Naive thymus-derived CD4-positive, alpha-beta T cell (primary cell): ENCODE measurements at regions not wholly inside any gene's neighbourhood (a gene's known extent, or its start where the extent isn't known, plus 50 kb on each side); places are given as distances from the start of the nearest gene placed in this dataset.
"Not testable (repeated sequence)": the region's sequence is repeated elsewhere in the genome, so short reads cannot be mapped to it uniquely, and the experiment has no call there.

ENCODE experiments used
- ATAC-seq: fragments of 150-1000 bp; cut with Tn5 transposase; 2 replicates; pipeline ENCODE4 v1.10.0; 2021; ENCODE audit warnings: mild to moderate bottlenecking, moderate library complexity
- CTCF ChIA-PET: fragments of 350-600 bp; sonication (Branson Sonifier 250); formaldehyde crosslinking; loops from one replicate; lab custom pipeline; 2021; ENCODE audit warnings: antibody characterized with exemption; lab: Charles Lee
- POLR2A ChIA-PET: fragments of 350-600 bp; sonication (Branson Sonifier 250); formaldehyde crosslinking; loops from one replicate; lab custom pipeline; 2021; ENCODE audit warnings: antibody characterized with exemption, inconsistent platforms; lab: Charles Lee
- DNase-seq, 9 donors: peaks; one replicate each; pipeline versions ENCODE4 v3.0.0 to v3.0.0-alpha.2; 2020 to 2022; ENCODE audit warnings: mixed read lengths in 1 of 9
- H3K27ac ChIP-seq: one replicate; pipeline ENCODE4 v1.7.0; 2013; ENCODE audit warnings: mild to moderate bottlenecking, low read depth, low read length, moderate library complexity
- H3K27me3 ChIP-seq, 2 donors: one replicate each; pipeline ENCODE4 v1.7.0; 2013; ENCODE audit warnings: low read length in 2 of 2, mild to moderate bottlenecking in 2 of 2, moderate library complexity in 2 of 2; ENCODE audit not compliant: control insufficient read depth in 2 of 2, insufficient read depth in 2 of 2
- H3K36me3 ChIP-seq, 3 experiments: 1 replicate in 2 of 3; 2 replicates in 1 of 3; pipeline ENCODE4 v1.7.0; 2013; ENCODE audit warnings: low read length in 3 of 3, mild to moderate bottlenecking in 3 of 3, moderate library complexity in 1 of 3; ENCODE audit not compliant: insufficient read depth in 3 of 3, control insufficient read depth in 2 of 3
- H3K4me1 ChIP-seq, 2 donors: one replicate each; pipeline ENCODE4 v1.7.0; 2013; ENCODE audit warnings: low read length in 2 of 2, mild to moderate bottlenecking in 2 of 2, moderate library complexity in 1 of 2; ENCODE audit not compliant: control insufficient read depth in 2 of 2, insufficient read depth in 2 of 2
- H3K4me3 ChIP-seq: 2 replicates; pipeline ENCODE4 v1.7.0; 2013; ENCODE audit warnings: mild to moderate bottlenecking, low read length
- H3K9me3 ChIP-seq, 3 experiments: 1 replicate in 2 of 3; 2 replicates in 1 of 3; pipeline ENCODE4 v1.7.0; 2013; ENCODE audit warnings: low read length in 3 of 3; ENCODE audit not compliant: control insufficient read depth in 2 of 3
- H3K27ac Mint-ChIP-seq, 9 donors: one replicate each; pipeline ENCODE4 v1.8.0; 2020 to 2022; ENCODE audit warnings: mixed read lengths in 9 of 9, mild to moderate bottlenecking in 8 of 9, moderate library complexity in 5 of 9, inconsistent platforms in 2 of 9
- H3K27me3 Mint-ChIP-seq, 5 donors: one replicate each; pipeline ENCODE4 v1.8.0; 2021 to 2022; ENCODE audit warnings: mixed read lengths in 5 of 5, mild to moderate bottlenecking in 1 of 5
- H3K36me3 Mint-ChIP-seq, 5 donors: one replicate each; pipeline ENCODE4 v1.8.0; 2020 to 2022; ENCODE audit warnings: mixed read lengths in 5 of 5, mild to moderate bottlenecking in 3 of 5, inconsistent platforms in 1 of 5
- H3K4me1 Mint-ChIP-seq, 7 donors: one replicate each; pipeline ENCODE4 v1.8.0; 2020 to 2022; ENCODE audit warnings: mixed read lengths in 7 of 7, mild to moderate bottlenecking in 3 of 7, inconsistent platforms in 1 of 7
- H3K4me3 Mint-ChIP-seq, 10 donors: one replicate each; pipeline ENCODE4 v1.8.0; 2020 to 2022; ENCODE audit warnings: mild to moderate bottlenecking in 10 of 10, mixed read lengths in 10 of 10, moderate library complexity in 6 of 10, inconsistent platforms in 2 of 10
- H3K9me3 Mint-ChIP-seq, 11 donors: one replicate each; pipeline ENCODE4 v1.8.0; 2020 to 2022; ENCODE audit warnings: mixed read lengths in 11 of 11, mild to moderate bottlenecking in 4 of 11, inconsistent platforms in 1 of 11, moderate library complexity in 1 of 11
- intact Hi-C, 2 donors: fragments of 100-400 bp; cut with micrococcal nuclease; formaldehyde crosslinking; loops; one replicate each; pipeline ENCODE4 v1.15.1; 2023

DNA sequence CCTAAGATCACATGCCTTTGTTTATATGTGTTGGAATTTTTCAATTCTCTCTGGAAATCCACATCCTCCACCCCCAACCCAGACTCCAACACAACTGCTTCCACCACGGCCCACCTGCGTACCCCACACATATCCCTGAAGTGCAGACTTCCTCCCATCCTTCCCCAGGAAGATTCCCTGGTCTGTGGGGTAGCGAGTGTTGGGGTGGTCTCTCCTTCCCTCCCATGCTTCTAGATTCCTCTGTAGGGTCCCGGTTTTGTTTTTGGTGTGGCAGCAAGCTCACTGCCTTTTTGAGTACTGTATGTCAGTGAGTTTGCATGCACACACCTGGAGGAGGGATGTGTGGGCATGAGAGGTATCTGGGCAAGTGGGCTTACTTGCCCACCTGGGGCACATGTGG, 127.6 kb downstream of the MRPL14 start:
- Mint-ChIP-seq H3K4me1 (peaks cover 0 to 20% (median 8%) of the 10 kb centered on the region in 7 donors), H3K27ac (no peak overlapping the region), H3K9me3 (no peaks in the 10 kb centered on the region), H3K4me3 (no peak overlapping the region), H3K36me3 (no peaks in the 10 kb centered on the region), H3K27me3 (peaks cover 11 to 31% (median 24%) of the 10 kb centered on the region in 5 donors)
- intact Hi-C loops, result loop anchor here in 1 of 2 donors (5.0 kb wide), 3 partner anchors 73 to 272 kb away; partner anchors contain the start of gene VEGFA
- Histone ChIP-seq H3K4me1 (peaks cover 3 to 4% of the 10 kb centered on the region in 2 donors), H3K4me3 (no peak overlapping the region), H3K36me3 (no peaks in the 10 kb centered on the region), H3K27me3 (peaks cover 0 to 5% of the 10 kb centered on the region in 2 donors), H3K9me3 (no peaks in the 10 kb centered on the region), H3K27ac (no peak overlapping the region)
- ChIA-PET CTCF (no interaction called here), POLR2A (no interaction called here)
- no peak for DNase-seq
- no peak for ATAC-seq

- H3K9me3 ChIP-seq, H3K27ac Mint-ChIP-seq, ATAC-seq, H3K27ac ChIP-seq, H3K4me3 Mint-ChIP-seq, H3K4me1 ChIP-seq, DNase-seq, H3K36me3 ChIP-seq, H3K36me3 Mint-ChIP-seq, intact Hi-C loops, CTCF ChIA-PET, H3K27me3 ChIP-seq, H3K9me3 Mint-ChIP-seq, H3K4me3 ChIP-seq: not testable (repeated sequence)
- POLR2A ChIA-PET, result interaction anchor here (0.6 kb wide), 1 partner anchor 80 kb away, joined by 3 read pairs; no protein-coding TSS in a partner anchor
- Mint-ChIP-seq H3K27me3 (peaks cover 5 to 22% (median 18%) of the 10 kb centered on the region in 5 donors), H3K4me1 (peaks cover 0 to 20% (median 8%) of the 10 kb centered on the region in 7 donors)
Measured at GRCh38 chr6:43998592-43999243, 128.5 kb downstream of the MRPL14 start.

DNA sequence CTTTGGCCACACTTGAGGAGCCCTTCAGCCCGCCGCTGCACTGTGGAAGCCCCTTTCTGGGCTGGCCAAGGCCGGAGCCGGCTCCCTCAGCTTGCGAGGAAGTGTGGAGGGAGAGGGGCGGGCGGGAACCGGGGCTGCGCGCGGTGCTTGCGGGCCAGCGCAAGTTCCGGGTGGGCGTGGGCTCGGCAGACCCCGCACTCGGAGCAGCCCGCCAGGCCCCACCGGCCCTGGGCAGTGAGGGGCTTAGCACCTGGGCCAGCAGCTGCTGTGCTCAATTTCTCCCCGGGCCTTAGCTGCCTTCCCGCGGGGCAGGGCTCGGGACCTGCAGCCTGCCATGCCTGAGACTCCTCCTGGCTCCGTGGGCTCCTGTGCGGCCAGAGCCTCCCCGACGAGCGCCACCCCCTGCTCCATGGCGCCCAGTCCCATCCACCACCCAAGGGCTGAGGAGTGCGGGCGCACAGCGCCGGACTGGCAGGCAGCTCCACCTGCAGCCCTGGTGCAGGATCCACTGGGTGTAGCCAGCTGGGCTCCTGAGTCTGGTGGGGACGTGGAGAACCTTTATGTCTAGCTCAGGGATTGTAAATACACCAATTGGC, 129.2 kb downstream of the MRPL14 start:
- H3K27me3 Mint-ChIP-seq, result peaks cover 4 to 19% (median 16%) of the 10 kb centered on the region in 5 donors
- DNase-seq, H3K4me1 ChIP-seq, H3K27ac ChIP-seq, H3K36me3 Mint-ChIP-seq, CTCF ChIA-PET, H3K27me3 ChIP-seq, ATAC-seq, H3K9me3 ChIP-seq, H3K27ac Mint-ChIP-seq, H3K4me3 Mint-ChIP-seq, H3K4me3 ChIP-seq, H3K36me3 ChIP-seq, intact Hi-C loops, H3K9me3 Mint-ChIP-seq: not testable (repeated sequence)
- POLR2A ChIA-PET, result interaction anchor here (0.6 kb wide), 1 partner anchor 81 kb away, joined by 3 read pairs; no protein-coding TSS in a partner anchor
- H3K4me1 Mint-ChIP-seq, result peaks cover 0 to 20% (median 5%) of the 10 kb centered on the region in 7 donors

- ChIA-PET POLR2A (no interaction called here), CTCF (no interaction called here)
- H3K9me3 Mint-ChIP-seq, result no peaks in the 10 kb centered on the region
- peaks cover 0 to 20% (median 4%) of the 10 kb centered on the region in 7 donors for H3K4me1 Mint-ChIP-seq
- no peaks in the 10 kb centered on the region for H3K9me3 ChIP-seq
- H3K27me3 Mint-ChIP-seq, result peaks cover 4 to 19% (median 9%) of the 10 kb centered on the region in 5 donors
- H3K4me1 ChIP-seq, result peaks cover 0 to 3% of the 10 kb centered on the region in 2 donors
- H3K36me3 Mint-ChIP-seq, result no peaks in the 10 kb centered on the region
- no peak overlapping the region for H3K4me3 ChIP-seq
- no peak overlapping the region for H3K27ac ChIP-seq
- peaks cover 0 to 5% of the 10 kb centered on the region in 2 donors for H3K27me3 ChIP-seq
- ATAC-seq, result no peak
- H3K27ac Mint-ChIP-seq, result no peak overlapping the region
- intact Hi-C loops, result no loop called here
- DNase-seq, result no peak
- H3K36me3 ChIP-seq, result no peaks in the 10 kb centered on the region
- no peak overlapping the region for H3K4me3 Mint-ChIP-seq
Measured at GRCh38 chr6:43997345-43997677, 129.9 kb downstream of the MRPL14 start.

GRCh38 chr6:43996618-43997344, 130.5 kb downstream of the MRPL14 start:
- no peaks in the 10 kb centered on the region for H3K9me3 ChIP-seq
- Mint-ChIP-seq H3K36me3 (no peaks in the 10 kb centered on the region), H3K27ac (no peak overlapping the region), H3K4me3 (no peak overlapping the region), H3K9me3 (no peaks in the 10 kb centered on the region), H3K27me3 (peaks cover 4 to 19% (median 8%) of the 10 kb centered on the region in 5 donors), H3K4me1 (peaks cover 0 to 18% (median 3%) of the 10 kb centered on the region in 7 donors)
- ChIA-PET CTCF (no interaction called here), POLR2A (no interaction called here)
- no peaks in the 10 kb centered on the region for H3K4me1 ChIP-seq
- no peaks in the 10 kb centered on the region for H3K36me3 ChIP-seq
- no peak overlapping the region for H3K4me3 ChIP-seq
- DNase-seq, result no peak
- intact Hi-C loops, result no loop called here
- no peak for ATAC-seq
- peaks cover 0 to 2% of the 10 kb centered on the region in 2 donors for H3K27me3 ChIP-seq
- no peak overlapping the region for H3K27ac ChIP-seq

- peaks cover 0 to 5% (median 0%) of the 10 kb centered on the region in 7 donors for H3K4me1 Mint-ChIP-seq
Measured at GRCh38 chr6:43995137-43995536, 132.1 kb downstream of the MRPL14 start.

More at GRCh38 chr6:43995137-43995536, 132.1 kb downstream of the MRPL14 start:
- H3K27ac ChIP-seq, result no peak overlapping the region
- H3K4me1 ChIP-seq, result no peaks in the 10 kb centered on the region
- Mint-ChIP-seq H3K36me3 (no peaks in the 10 kb centered on the region), H3K27me3 (peaks cover 0 to 8% (median 4%) of the 10 kb centered on the region in 5 donors), H3K9me3 (no peaks in the 10 kb centered on the region), H3K27ac (no peak overlapping the region), H3K4me3 (no peak overlapping the region)
- ChIA-PET POLR2A (no interaction called here), CTCF (no interaction called here)
- no peaks in the 10 kb centered on the region for H3K36me3 ChIP-seq
- intact Hi-C loops, result no loop called here
- DNase-seq (no peak), ATAC-seq (no peak)
- no peak overlapping the region for H3K4me3 ChIP-seq
- no peaks in the 10 kb centered on the region for H3K9me3 ChIP-seq
- no peaks in the 10 kb centered on the region for H3K27me3 ChIP-seq
